HepG2 (cell line): ENCODE measurements at regions not wholly inside any gene's neighbourhood (a gene's known extent, or its start where the extent isn't known, plus 50 kb on each side); places are given as distances from the start of the nearest gene placed in this dataset.

Experiments used
- ATAC-seq: fragments of 200-7000 bp; cut with Tn5 transposase; 3 replicates; pipeline ENCODE4 v1.9.1; 2020; ENCODE audit warnings: mild to moderate bottlenecking, moderate library complexity
- BruUV-seq: library from RNA; stranded (reverse); fragments of 400-500 nt; replicated peaks from 2 replicates; lab custom pipeline; 2021; lab: Mats Ljungman, UMichigan
- CTCF ChIA-PET: fragments of 300-600 bp; formaldehyde crosslinking; extraction: SDS; loops from one replicate; lab custom pipeline; 2021; ENCODE audit warnings: low total read pairs, inconsistent platforms, low intra/inter-chr PET ratio; lab: Yijun Ruan, JAX
- POLR2A ChIA-PET: fragments of 350-600 bp; sonication (Branson Sonifier 250); formaldehyde crosslinking; loops from one replicate; lab custom pipeline; 2020; ENCODE audit warnings: antibody characterized with exemption, inconsistent platforms; lab: Yijun Ruan, JAX
- DNase-seq: peaks from one replicate; pipeline ENCODE4 v3.0.0-alpha.2; 2015; ENCODE audit warnings: low spot score
- FAIRE-seq: peaks from 3 replicates; lab custom pipeline; 2011; peaks lifted over from hg19 to GRCh38; lab: Jason Lieb, UNC
- H2AFZ ChIP-seq: one replicate; pipeline ENCODE4 v1.6.1; 2011; ENCODE audit warnings: low read length, inconsistent platforms
- H3K27ac ChIP-seq: fragments of 300-600 bp; 3 replicates; pipeline ENCODE4 v1.8.0; 2011; ENCODE audit warnings: mixed run types, mild to moderate bottlenecking, mixed read lengths, low read length, inconsistent platforms; ENCODE audit not compliant: insufficient read depth; ENCODE audit errors: extremely low read length
- H3K27me3 ChIP-seq, 2 experiments: fragments of 200-600 bp in 1 of 2; 2 replicates in 1 of 2; 3 replicates in 1 of 2; pipeline versions ENCODE4 v1.6.0 to v1.8.0; 2011; ENCODE audit warnings: low read length in 2 of 2, mild to moderate bottlenecking in 2 of 2, moderate library complexity in 2 of 2, inconsistent platforms in 1 of 2; ENCODE audit not compliant: insufficient read depth in 2 of 2, control insufficient read depth in 1 of 2
- H3K36me3 ChIP-seq, 2 experiments: fragments of 200-600 bp in 1 of 2; replicated peaks in 1 of 2; 2 replicates in 1 of 2; 3 replicates in 1 of 2; pipeline versions ENCODE4 v1.5.1 to v1.8.0; 2011; ENCODE audit warnings: low read length in 2 of 2, inconsistent platforms in 1 of 2; ENCODE audit not compliant: insufficient read depth in 2 of 2, control insufficient read depth in 1 of 2
- H3K4me1 ChIP-seq: 2 replicates; pipeline ENCODE4 v1.5.1; 2012; ENCODE audit warnings: low read length, inconsistent platforms; ENCODE audit not compliant: insufficient read depth
- H3K4me2 ChIP-seq: 2 replicates; pipeline ENCODE4 v1.6.0; 2011; ENCODE audit warnings: low read depth, low read length, inconsistent platforms
- H3K4me3 ChIP-seq, 3 experiments: fragments of 200-600 bp in 1 of 3; sonication (generic), shearing (Covaris generic) in 1 of 3; replicated peaks in 1 of 3; 2 replicates each; pipeline ENCODE4 v1.5.1; 2011 to 2016; ENCODE audit warnings: low read length in 3 of 3, inconsistent platforms in 2 of 3, low read depth in 2 of 3, mild to moderate bottlenecking in 2 of 3, control low read depth in 1 of 3, mixed read lengths in 1 of 3; ENCODE audit not compliant: insufficient read depth in 1 of 3
- H3K79me2 ChIP-seq: one replicate; pipeline ENCODE4 v1.6.1; 2011; ENCODE audit warnings: low read length, inconsistent platforms; ENCODE audit not compliant: insufficient read depth
- H3K9ac ChIP-seq: 2 replicates; pipeline ENCODE4 v1.6.0; 2011; ENCODE audit warnings: mild to moderate bottlenecking, low read depth, low read length, inconsistent platforms; ENCODE audit not compliant: insufficient read depth
- H3K9me3 ChIP-seq: 2 replicates; pipeline ENCODE4 v1.5.1; 2012; ENCODE audit warnings: mild to moderate bottlenecking, low read length
- H4K20me1 ChIP-seq: 2 replicates; pipeline ENCODE4 v1.6.0; 2011; ENCODE audit warnings: inconsistent platforms, mild to moderate bottlenecking, low read length, moderate library complexity; ENCODE audit not compliant: insufficient read depth
- HOXA9 ChIP-seq: sonication (generic); formaldehyde crosslinking; IDR thresholded peaks from 2 replicates; pipeline ENCODE4 v1.8.1; 2022; ENCODE audit warnings: missing genetic modification reagents, mild to moderate bottlenecking, moderate library complexity, borderline replicate concordance
- NONO ChIP-seq, 2 experiments: fragments of 450-650 bp in 1 of 2; sonication (generic) in 1 of 2; formaldehyde crosslinking in 1 of 2; IDR thresholded peaks in 1 of 2; conservative IDR thresholded peaks in 1 of 2; 2 replicates each; pipeline versions ENCODE4 v1.6.1 to v1.8.0; 2017 to 2022; ENCODE audit warnings: mild to moderate bottlenecking in 1 of 2, missing genetic modification reagents in 1 of 2, moderate library complexity in 1 of 2
- NR2C2 ChIP-seq: sonication (generic); formaldehyde crosslinking; IDR thresholded peaks from 2 replicates; pipeline ENCODE4 v1.4.0; 2020; ENCODE audit warnings: missing genetic modification reagents, mild to moderate bottlenecking, moderate library complexity, borderline replicate concordance
- ZKSCAN8 ChIP-seq: IDR thresholded peaks from 2 replicates; pipeline ENCODE4 v1.6.1; 2016; ENCODE audit warnings: borderline replicate concordance, missing genetic modification reagents, missing compliant biosample characterization
- ZNF296 ChIP-seq: sonication (generic); formaldehyde crosslinking; conservative IDR thresholded peaks from 2 replicates; pipeline ENCODE4 v1.5.0; 2020; ENCODE audit warnings: mild to moderate bottlenecking, missing genetic modification reagents
- ZNF503 ChIP-seq: sonication (generic); formaldehyde crosslinking; IDR thresholded peaks from 2 replicates; pipeline ENCODE4 v1.4.0; 2020; ENCODE audit warnings: missing genetic modification reagents
- ZNF557 ChIP-seq: sonication (generic); formaldehyde crosslinking; IDR thresholded peaks from 2 replicates; pipeline ENCODE4 v1.4.0; 2020; ENCODE audit warnings: missing genetic modification reagents
- WGBS: methylation state at CpG from one replicate; pipeline ENCODE4 v1.1.6; 2017; ENCODE audit warnings: low lambda C conversion rate; 5-methylcytosine and 5-hydroxymethylcytosine counted together
- in situ Hi-C: cut with HindIII; loops from 2 replicates; pipeline ENCODE4 v1.10.0; 2017; ENCODE audit warnings: low pct_unique_long_range_greater_than_20kb; ENCODE audit not compliant: extremely low pct_ligation_motif_present
- intact Hi-C: fragments of 100-400 bp; cut with micrococcal nuclease; formaldehyde crosslinking; loops from one replicate; pipeline ENCODE4 v1.10.0; 2022; ENCODE audit not compliant: unreplicated experiment

- FAIRE-seq, result no peak
- no peaks in the 10 kb centered on the region for H3K36me3 ChIP-seq
- DNase-seq, result no peak
- H3K9ac ChIP-seq, result no peak overlapping the region
- in situ Hi-C loops, result no loop called here
- BruUV-seq, result no TSS peak
- no peak overlapping the region for H3K4me2 ChIP-seq
- WGBS, result 0% methylated on average over 1 of the region's 1 CpG
- no peaks in the 10 kb centered on the region for H4K20me1 ChIP-seq
- H2AFZ ChIP-seq, result no peak overlapping the region
- no peak for ATAC-seq
- CTCF ChIA-PET, result no interaction called here
- TF ChIP-seq ZNF296 (CRISPR knock-in tag), result no peak
- TF ChIP-seq, all 625 proteins: peak for 0
- Histone ChIP-seq H3K27ac (no peak overlapping the region), H3K79me2 (no peaks in the 10 kb centered on the region), H3K27me3 (peaks cover 1 to 24% of the 10 kb centered on the region in 2 experiments; a peak in 2 of 5 replicates), H3K4me3 (no peak overlapping the region), H3K9me3 (no peaks in the 10 kb centered on the region), H3K4me1 (no peaks in the 10 kb centered on the region)
- POLR2A ChIA-PET, result no interaction called here
- intact Hi-C loops, result no loop called here
Measured at GRCh38 chr10:121288011-121288410, 310.2 kb downstream of the FGFR2 start.

GRCh38 chr10:121288864-121289661 lies 309.2 kb downstream of the FGFR2 start:
- ChIA-PET POLR2A (no interaction called here), CTCF (no interaction called here)
- no peak overlapping the region for H2AFZ ChIP-seq
- 36% methylated on average over 6 of the region's 6 CpGs for WGBS
- H3K27me3 ChIP-seq, result peaks cover 1 to 24% of the 10 kb centered on the region in 2 experiments; a peak in 2 of 5 replicates
- no peaks in the 10 kb centered on the region for H3K36me3 ChIP-seq
- TF ChIP-seq ZNF503 (no peak), ZKSCAN8 (CRISPR knock-in tag) (no peak), ZNF557 (CRISPR knock-in tag) (no peak), HOXA9 (CRISPR knock-in tag) (no peak), NR2C2 (CRISPR knock-in tag) (no peak), NONO (IDR thresholded peaks at IDR 0.05) (no peak), NONO (CRISPR knock-in tag; conservative IDR thresholded peaks at IDR 0.05) (no peak)
- H3K4me3 ChIP-seq, result no peak overlapping the region
- H3K79me2 ChIP-seq, result no peaks in the 10 kb centered on the region
- no peak overlapping the region for H3K9ac ChIP-seq
- FAIRE-seq (no peak), ATAC-seq (no peak), DNase-seq (no peak)
- no peak overlapping the region for H3K4me2 ChIP-seq
- H3K9me3 ChIP-seq, result no peaks in the 10 kb centered on the region
- BruUV-seq, result no TSS peak
- H3K4me1 ChIP-seq, result no peaks in the 10 kb centered on the region
- no peaks in the 10 kb centered on the region for H4K20me1 ChIP-seq
- intact Hi-C loops, result no loop called here
- in situ Hi-C loops, result no loop called here
- H3K27ac ChIP-seq, result no peak overlapping the region
